ENCODE measurements at regions not wholly inside any gene's neighbourhood (a gene's known extent, or its start where the extent isn't known, plus 50 kb on each side); places are given as distances from the start of the nearest gene placed in this dataset.
"Not testable (repeated sequence)": the region's sequence is repeated elsewhere in the genome, so short reads cannot be mapped to it uniquely, and the experiment has no call there.

DNA sequence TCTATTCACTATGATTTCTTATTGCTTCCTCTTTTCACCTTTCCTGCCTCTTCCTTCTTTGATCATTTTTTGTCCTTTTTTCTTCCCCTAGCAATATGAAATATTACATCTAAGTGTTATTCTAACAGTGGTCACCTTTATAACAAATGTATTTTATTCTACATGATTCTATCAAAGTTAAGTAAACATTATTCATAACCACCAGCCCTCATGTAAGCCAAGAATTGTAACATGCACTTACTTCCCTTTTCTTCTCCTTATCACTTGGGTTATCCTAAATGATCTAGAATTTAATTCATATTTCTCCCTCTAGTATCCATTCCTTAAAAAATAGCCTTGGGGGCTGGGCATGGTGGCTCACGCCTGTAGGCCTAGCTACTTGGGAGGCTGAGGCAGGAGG lies 88.3 kb upstream of the SLC22A23 start:
- DNase-seq: no peak

GRCh38 chr6:3542032-3542640 lies 85.3 kb upstream of the SLC22A23 start:
- no peak for DNase-seq

DNA sequence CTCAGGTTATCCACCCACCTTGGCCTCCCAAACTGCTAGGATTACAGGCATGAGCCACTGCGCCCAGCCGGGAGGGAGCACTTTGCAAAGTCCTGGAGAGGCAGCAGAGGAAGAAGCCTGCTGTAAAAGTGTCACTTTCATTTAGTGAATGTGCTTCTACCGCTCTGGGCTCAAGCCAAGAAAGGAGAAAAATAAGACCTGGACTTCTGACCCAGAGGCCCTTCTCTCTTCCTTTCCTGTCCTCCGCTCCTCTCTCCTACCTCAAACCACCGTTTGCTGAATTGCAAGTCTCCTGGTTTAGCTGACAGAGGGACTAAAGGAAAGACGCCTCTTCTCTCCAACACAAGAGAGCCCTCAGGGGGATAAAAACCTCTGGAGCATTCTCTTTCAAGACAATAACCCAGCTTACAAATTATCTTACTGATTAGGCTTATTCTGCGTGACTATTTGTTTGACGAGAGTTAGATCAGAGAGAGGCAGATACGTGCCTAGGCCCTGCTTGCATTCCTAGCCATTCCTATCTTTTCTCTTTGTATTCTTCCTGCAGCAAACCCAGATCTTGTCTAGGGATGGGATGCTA lies 84.2 kb upstream of the SLC22A23 start:
- DNase-seq: no peak

GRCh38 chr6:3540253-3540820 lies 83.5 kb upstream of the SLC22A23 start:
- DNase-seq: no peak

DNA sequence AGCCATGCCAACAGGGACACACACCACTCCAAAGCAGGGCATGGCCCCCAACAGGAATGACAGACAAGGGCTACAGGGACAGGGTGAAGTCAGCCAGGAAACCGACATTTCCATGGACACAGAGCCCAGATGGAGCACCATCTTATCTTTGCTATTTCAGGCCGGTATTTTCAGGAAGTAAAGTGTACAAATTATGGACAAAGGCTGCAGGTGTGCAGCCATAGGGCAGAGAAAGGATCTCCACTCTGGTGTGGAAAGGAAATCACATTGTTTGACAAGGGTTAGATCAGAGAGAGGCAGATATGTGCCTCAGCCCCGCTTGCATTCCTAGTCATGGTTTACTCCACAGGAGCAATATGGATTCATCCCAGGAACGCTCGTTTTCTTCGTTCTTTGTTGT lies 81.7 kb upstream of the SLC22A23 start:
- DNase-seq: no peak

GRCh38 chr6:3536901-3537300 lies 80.1 kb upstream of the SLC22A23 start:
- no peak for DNase-seq

DNA sequence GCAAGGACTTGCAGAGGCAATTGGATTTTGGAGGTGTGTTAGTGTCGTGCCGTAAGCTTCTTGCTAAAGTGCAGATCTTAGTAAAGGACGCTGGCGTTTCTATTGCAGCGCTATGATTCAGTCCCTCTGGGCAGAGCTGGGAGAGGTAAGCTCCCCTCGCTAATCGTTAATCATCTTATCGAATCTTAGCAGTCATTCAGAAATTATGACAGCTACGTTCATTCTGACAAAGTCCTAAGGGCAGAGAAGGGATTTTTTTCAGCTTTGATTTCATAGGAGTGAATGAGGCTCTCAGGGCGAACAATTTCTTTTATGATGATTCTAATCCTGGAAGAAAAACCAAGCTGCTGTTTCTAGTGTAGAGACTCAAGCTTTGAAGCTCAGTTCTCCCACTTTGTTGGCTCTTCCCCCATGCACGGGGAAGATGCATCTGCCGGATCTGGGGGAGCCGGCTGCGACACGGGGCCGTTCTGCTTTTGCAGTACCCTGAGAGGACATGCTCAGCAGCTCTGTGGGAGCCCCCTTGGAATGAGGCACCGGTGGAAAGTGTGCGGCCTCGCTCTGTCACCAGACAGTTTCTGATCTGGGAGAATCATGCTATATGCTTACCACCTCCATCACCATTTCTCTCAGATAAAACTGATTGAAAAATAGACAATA lies 79.1 kb upstream of the SLC22A23 start:
- no peak for DNase-seq

GRCh38 chr6:3535033-3535775 lies 78.4 kb upstream of the SLC22A23 start:
- DNase-seq: no peak

DNA sequence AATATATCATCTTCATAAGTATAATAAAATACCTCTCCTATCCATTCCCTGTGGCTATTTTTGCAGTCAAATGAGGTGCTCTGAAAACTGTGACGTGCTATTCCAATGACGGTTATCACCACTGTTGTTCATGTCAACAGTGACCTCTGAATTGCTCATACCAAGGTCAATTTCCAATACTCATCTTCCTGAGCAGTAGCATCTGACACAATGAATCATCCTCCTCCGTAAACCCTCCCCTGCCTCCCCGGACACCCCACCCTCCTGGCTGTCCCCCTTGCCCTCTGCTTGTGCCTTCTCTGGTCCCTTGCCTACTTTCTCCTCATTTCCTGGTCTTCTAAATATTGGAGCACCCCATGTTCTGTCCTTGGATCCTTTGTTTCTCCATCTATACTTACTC lies 77.7 kb upstream of the SLC22A23 start:
- no peak for DNase-seq

DNA sequence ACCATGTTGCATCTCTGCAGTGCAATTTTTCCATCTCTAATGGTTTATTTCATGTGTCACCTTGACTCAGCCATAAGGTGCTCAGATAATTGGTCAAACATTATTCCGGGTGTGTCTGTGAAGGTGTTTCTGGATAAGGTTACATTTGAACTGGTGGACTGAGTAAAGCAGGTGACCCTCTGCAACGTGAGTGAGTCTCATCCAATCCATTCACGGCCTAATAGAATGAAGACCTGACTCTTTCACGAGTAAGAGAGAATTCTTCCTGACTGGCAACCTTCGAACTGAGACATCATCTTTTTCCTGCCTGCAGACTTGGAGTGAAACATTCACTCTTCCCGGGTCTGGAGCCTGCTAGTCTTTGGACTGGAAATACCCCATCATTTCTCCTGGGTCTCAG lies 77.1 kb upstream of the SLC22A23 start:
- no peak for DNase-seq

DNA sequence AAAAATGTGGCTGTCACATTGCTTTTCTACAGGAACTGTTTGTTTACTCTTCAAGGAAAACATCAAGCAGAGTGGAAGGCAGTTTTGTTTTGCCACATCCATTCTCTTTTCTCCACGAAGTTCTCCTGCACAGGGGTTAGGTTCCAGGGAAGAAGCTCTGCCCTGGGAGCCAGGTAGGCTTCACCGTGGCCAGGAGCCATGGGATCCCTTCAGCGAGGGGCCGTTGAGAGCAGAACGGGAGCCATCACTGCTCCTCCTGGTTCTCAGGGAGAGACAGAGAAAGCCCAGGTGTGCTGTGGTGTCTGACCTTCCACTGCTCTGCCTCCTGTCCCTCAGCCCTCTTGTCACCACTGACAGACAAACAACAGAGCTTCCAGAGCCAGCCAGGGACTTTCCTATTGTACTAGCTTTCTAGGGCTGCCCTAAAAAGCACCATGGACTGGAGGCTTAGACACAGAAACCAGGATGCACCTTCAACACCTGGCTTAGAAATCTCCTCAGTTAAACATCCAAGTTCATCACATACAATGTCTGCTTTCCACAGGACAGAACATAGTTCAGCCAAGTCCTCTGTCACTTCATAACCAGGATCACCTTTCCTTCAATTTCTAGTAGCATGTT lies 75.6 kb upstream of the SLC22A23 start:
- no peak for DNase-seq

GRCh38 chr6:3531481-3531880 lies 74.6 kb upstream of the SLC22A23 start:
- DNase-seq: no peak

DNA sequence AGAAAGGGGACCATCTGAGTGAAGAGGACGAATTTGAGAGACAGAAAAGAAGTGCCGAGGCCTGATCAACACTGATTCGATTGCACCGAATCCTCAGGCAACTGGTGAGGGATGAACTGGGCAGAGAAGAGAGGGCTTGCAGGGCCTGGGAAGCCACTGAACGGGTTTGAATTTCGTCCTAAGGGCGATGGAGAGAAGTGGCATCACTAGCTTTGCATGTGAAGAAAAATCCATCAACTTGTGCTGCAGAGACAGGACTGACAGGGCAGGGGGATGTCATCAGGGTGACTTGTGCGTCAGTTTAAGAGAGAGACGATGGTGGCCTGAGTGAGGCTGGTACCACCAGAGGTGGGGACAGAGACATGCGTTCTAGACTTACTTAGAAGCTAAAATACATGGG lies 73.7 kb upstream of the SLC22A23 start:
- DNase-seq: no peak

GRCh38 chr6:3529721-3530120 lies 72.9 kb upstream of the SLC22A23 start:
- no peak for DNase-seq

- no peak for DNase-seq
Observed at GRCh38 chr6:3529232-3529631, 72.4 kb upstream of the SLC22A23 start.

GRCh38 chr6:3528081-3528671 lies 71.3 kb upstream of the SLC22A23 start:
- DNase-seq: not testable (repeated sequence)

DNA sequence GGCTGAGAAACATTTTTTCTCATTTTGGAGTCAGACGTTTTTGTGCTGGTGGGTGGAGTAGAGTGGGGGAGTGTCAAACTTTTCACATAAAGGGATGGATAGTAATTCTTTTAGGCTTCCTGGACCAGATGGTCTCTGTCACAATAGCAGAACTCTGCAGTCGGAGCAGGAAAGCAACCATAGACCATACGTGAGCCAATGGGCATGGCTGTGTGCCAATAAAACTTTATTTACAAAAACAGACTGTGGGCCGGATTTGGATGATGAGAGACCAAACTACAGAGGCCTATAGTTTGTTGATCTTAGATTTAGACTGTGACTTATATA lies 70.8 kb upstream of the SLC22A23 start:
- DNase-seq: no peak

DNA sequence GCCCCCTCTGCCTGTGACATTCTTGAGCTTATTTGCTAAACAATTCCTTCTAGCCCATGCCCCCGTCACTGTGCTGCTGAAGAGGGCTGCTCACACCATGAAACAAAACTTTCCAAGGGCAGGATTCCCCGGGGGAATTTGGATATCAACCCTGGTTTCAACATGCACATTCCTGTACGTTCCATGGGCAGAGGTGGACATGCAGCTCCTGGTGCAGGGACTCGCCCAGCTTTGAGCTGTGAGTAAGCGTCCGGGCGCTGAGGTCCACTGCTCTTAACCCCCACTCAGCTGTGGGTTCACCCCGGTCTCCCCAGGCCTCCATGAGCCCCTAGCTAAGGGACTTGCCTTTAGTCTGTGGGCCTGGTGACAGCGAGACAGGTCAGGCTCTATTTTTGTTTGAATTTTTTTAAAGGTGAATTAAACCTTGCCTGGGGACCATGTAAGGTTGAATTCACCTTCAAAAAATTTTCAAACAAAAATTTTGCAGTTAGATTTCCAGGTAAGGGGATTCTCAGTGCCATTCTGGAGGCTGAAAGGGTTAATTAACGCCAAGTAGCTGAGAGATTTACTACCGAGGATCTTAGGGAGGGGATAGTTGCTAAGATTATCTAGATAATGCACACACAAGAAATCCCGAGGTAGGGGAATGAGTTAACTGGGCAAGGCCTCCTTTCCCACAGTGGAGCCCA lies 70.3 kb upstream of the SLC22A23 start:
- no peak for DNase-seq

DNA sequence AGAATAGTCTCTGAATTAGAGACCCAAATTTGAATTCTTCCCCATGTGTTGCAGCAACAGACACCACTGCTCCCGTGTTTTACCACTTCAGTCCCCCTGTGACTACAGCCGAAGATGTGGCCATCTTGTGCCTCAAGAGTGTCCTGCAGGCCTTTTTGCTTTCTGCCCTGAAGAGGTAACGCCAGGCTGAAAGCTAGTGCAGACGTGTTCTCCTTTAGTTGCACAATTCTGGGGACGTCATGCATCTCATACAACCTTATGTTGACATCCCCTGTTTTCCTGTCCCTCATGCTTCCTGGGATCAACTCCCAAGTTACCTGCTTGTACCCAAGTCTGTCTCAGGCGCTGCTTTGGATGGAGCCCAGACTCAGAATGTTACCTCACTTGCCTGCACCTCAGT lies 69.1 kb upstream of the SLC22A23 start:
- DNase-seq: no peak

GRCh38 chr6:3524456-3524855 lies 67.6 kb upstream of the SLC22A23 start:
- DNase-seq: no peak

DNA sequence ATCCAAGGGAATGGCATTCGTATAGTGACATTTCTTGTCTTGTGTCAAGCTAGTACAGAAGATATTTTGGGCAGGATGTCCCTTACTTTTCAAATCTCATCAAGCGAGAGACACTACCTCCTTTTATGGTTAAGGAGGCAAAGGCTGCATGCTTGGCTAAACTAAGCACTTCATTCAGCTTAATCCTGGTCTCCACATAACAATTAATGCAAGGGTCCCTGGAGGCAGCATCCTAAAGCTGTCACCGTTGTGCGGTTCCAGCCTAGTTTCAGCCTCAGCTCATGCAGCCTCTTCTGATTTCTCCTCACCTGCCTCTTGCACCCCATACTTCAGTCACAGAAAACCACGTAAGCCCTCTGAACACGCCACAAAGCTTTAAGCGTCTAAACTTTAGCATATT lies 67.1 kb upstream of the SLC22A23 start:
- DNase-seq: no peak

DNA sequence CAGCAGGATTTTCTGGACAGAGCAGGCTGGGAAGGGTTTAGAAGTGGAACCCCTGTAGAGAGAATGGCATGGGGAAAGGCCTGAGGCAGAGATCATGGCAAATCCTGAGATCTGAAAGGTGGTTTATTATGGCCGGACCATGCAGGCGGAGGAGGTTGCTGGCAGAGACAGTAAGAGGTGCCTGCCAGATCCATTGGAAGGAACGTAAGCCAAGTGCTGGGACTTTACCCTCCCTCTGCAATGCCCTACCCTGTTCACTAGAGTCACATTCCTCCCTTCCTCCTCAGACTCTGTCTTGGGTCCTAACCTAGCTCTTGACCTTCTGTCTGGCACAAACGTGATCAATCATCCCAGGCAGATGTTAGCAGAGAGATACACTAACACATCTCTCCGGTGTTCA lies 66.4 kb upstream of the SLC22A23 start:
- DNase-seq: no peak

Measured in activated CD8-positive, alpha-beta memory T cell treated with anti-CD3 and anti-CD28 coated beads for 24 hours (primary cell).